HG03354 (cell line): ENCODE measurements at regions not wholly inside any gene's neighbourhood (a gene's known extent, or its start where the extent isn't known, plus 50 kb on each side); places are given as distances from the start of the nearest gene placed in this dataset.
A peak's percentile ranks its signal among the peaks of the same experiment; 100 is the strongest.
"Not testable (repeated sequence)": the region's sequence is repeated elsewhere in the genome, so short reads cannot be mapped to it uniquely, and the experiment has no call there.

Experiments used
- ATAC-seq: cut with Tn5 transposase; IDR thresholded peaks from one replicate; pipeline ENCODE4 v1.9.1; 2021; ENCODE audit warnings: mild to moderate bottlenecking; ENCODE audit not compliant: unreplicated experiment, poor library complexity, severe bottlenecking

DNA sequence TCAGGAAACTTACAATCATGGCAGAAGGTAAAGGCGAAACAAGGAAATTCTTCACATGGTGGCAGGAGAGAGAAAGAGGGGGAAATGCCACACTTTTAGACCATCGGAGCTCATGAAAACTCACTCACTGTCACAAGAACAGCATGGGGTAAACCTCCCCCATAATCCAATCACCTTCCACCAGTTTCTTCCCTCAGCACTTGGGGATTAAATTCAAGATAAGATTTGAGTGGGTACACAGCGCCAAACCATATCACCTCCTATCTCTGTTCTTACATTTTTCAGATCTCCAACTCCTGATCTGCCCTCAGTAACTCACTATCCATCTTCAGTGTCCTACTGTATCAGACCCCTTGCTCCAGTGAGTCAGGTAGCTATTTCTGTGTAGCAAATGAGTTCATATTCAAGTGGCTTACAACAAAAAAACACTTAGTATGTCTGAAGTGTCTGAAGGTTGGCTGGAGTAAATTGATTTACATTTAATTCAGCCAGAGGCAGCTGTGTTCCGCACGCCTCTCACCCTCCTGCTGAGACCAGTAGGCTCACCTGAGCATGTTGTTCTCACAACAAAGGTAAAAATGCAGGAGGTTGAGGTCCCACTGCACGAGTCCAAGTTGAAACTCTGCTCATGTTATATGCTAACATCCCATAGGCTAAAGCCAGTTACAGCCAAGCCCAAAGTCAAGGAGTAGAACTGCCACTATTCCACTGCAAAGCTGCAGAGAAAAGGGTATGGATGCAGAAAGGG lies 180.7 kb upstream of the LMCD1 start:
- no peak for ATAC-seq

DNA sequence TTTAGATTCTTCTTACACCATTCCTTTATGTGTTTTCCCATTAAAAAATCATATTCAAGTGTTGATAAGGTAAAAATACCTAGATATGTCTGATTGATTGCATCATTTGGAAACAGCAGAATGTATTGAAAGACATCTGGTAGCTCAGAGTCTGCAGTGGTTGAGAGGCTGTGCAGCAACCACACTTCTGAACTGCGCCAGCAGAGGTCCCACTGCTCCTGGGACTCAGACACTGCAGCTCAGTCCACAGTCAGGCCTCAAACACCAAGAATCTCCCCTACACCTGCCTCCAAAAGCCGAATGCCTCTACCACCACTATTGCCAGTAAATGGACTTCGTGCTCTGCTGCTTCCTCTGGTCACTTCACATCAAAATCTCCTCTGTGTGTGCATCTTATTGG lies 176.9 kb upstream of the LMCD1 start:
- peak; percentile 69 for ATAC-seq

DNA sequence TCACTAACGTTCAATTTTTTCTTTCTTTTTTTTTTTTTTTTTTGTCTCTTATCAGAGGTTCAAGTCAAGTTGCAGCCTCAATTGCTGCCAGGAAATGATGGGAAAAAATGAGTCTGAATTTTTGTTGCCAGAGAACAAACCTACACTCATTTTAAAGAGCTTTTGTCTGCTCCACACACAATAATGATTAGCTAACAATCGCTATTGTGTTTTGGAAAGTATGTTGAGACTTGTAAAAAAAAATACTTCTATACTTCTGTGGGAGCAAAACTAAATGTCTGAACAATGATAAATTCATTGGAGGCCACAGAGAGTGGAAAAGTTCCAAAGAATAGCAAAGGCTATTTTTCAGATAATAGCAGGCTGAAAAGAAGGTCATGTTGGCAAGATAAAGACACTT lies 176.3 kb upstream of the LMCD1 start:
- no peak for ATAC-seq

DNA sequence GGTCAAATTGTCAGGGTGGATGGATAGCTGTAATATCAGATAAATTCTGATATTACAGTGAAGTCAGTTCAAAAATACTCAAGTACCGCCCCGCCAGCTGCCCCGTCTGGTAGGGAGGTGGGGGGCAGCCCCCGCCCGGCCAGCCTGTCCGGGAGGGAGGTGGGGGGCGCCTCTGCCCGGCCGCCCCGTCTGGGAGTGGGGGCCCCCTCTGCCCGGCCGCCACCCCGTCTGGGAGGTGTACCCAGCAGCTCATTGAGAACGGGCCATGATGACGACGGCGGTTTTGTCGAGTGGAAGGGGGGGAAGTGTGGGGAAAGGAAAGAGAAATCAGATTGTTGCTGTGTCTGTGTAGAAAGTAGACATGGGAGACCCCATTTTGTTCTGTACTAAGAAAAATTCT lies 175.8 kb upstream of the LMCD1 start:
- ATAC-seq, result not testable (repeated sequence)

DNA sequence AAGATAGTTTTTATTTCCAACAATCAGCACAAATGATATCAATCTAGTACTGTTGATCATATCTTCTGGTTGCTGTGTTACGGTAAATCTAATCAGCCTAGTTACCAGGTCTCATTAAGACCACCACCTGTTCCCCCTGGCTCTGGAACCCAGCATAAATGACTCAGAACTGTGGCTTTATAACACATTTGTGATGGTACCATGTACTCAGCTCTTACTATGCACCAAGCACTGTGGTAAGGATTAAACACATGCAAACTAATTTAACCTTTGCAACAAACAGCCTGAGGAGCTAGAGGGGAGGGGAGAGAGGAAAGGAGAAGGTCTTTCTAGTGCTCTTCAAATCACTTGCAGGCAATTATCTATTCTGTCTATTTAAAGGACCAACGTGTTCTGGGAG lies 173.9 kb upstream of the LMCD1 start:
- no peak for ATAC-seq

DNA sequence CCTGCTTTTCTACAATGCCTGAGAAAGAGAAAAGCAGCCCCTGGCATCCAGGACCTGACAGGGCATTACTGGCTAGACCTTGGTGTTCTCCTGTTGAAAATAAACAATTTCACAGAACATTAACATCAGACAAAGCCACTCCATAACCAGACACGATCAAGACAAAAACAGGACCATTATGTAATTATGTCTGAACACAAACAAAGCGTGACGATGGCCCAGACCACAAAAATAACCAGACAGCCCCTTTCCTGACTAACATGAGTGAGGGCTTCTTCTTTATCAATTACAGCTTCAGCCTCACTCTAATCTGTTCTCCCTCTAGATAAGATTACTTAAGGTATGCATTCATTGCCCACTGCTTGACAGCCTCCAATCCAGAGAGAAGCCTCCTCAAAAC lies 172.7 kb upstream of the LMCD1 start:
- no peak for ATAC-seq

DNA sequence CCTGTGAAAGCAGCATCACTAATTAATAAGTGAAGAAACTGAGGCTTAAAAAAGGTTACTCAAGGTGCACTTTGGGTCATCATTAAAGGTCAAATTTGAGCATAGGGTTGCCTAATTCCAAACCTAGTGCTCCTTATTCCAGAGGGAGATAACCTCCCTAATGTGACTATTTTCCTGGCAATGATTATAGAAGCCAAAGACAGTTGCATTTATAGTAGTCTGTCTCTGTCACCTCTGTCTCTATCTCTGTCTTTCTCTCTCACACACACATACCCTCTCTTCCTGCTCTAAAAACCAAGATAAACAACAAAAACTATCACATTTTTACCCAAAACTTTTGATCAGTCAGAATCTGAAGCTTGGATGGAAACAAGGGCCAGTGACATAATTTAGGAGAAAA lies 172.0 kb upstream of the LMCD1 start:
- ATAC-seq, result no peak

DNA sequence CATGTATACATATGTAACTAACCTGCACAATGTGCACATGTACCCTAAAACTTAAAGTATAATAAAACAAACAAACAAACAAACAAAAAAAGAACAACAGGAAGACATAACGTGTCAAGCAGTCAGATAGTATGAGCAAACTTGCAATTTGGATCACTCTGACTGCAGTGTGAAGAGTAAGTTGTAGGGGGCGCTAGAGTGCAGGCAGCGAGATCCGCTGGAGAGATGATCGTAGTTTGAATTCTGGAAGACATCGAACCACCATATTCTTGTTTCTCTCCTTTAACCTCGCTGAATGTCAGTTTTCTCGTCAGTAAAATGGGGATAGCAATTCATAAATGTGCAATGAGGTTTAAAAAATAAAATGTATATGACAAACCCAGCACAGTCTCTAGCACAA lies 165.2 kb upstream of the LMCD1 start:
- no peak for ATAC-seq

DNA sequence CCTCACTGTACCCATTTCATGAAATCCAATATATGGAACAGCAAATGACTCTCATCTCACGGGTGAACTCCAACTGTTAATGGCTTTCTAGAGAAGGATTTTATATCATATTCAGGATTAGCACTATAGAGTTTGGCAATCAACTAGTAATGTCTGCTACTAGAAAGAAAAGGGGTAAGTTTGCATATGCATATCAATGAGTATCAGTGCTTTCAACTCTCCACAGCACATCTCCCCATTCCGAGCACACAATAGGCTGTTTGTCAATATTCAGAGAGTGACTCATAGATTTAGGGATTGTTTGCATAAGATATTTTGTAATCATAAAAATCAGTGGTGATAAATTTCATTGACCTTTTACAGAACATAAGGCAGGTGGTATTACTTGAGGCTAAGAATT lies 163.2 kb upstream of the LMCD1 start:
- no peak for ATAC-seq

DNA sequence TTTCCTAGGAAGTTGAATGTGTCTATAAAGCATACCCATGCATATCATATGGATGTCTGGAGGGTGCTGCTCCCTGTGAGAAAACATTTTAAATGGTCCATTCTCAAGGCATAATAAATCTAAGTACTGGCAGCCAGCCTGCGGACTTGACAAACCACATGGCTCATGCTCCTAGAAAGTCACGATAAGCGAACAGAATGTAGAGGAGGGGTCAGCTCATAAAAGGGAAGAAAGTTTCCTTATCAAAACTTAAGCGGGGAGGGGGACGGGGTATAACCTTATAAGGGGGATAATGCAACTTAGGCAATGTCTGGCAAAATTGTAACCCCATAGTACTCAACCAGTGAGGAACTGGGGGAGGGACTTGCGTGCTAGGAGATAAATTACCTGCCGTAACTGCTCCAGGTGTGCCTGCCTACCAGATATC lies 159.8 kb upstream of the LMCD1 start:
- no peak for ATAC-seq

DNA sequence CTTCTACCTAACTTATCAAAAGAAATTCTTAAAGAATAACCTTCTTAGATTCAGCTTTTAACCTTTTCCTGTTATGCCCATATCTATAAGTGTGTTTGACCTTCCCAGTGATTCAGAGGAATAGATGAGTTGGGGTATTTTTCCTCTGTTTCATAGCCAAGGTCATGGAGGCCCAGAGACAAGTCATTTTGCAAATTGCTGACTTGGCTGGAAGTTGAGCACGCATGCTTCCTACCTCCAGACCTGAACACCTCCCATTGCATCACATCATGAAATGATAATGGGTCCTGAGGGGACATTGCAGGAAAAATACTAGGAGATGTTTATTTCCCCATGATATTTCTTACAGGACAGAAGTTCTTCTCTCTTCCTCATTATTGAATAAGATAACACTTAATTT lies 158.6 kb upstream of the LMCD1 start:
- no peak for ATAC-seq

DNA sequence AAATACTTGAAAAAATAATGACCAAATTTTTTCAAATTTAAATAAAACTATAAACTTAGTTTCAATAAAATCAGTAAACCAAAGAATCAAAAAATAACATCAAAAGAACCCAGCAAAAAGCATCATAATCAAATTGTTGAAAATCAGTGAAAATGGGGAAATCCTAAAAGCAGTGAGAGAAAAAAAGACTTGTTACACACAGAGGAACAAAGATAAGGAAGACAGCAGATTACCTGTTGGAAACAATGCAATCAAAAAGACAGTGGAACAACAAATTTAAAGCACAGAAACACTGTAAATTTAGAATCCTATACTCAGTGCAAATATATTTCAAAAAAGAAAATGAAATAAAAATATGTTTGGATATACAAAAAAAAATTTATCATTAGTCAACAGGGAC lies 156.2 kb upstream of the LMCD1 start:
- no peak for ATAC-seq

DNA sequence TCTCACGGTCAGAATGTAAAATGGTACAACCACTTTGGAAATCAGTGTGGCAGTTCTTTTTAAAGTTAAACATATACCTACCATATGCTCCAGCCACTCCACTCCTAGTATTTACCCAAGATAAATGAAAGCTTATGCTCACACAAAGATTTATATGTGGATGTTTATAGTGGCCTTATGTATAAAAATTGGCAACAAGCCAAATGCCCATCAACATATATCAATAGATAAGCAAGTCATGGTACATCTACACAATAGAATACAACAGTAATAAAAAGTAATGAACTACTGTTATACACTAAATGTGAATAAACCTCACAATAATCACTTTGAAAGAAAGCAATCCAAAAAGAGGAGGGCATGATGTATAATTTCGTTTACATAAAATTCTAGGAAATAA lies 153.5 kb upstream of the LMCD1 start:
- ATAC-seq, result no peak

DNA sequence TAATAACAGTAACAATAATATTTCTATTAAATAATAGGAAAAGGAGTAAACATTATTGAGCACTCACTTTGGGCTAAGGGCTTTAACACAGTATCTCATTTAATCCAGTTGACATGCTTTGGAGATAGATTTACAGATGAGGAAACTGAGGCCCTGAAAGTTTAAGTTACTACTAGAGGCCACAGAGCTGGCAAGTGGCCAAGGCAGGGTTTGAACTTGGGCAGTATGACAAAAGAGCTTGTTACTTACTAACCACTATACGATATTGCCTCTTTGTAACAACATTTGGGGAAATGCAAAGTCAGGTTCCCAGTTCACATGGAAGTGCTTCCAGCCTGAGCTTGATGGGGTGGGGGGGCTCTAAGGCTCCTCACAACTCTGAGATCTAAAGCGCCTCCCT lies 149.1 kb upstream of the LMCD1 start:
- ATAC-seq, result no peak

DNA sequence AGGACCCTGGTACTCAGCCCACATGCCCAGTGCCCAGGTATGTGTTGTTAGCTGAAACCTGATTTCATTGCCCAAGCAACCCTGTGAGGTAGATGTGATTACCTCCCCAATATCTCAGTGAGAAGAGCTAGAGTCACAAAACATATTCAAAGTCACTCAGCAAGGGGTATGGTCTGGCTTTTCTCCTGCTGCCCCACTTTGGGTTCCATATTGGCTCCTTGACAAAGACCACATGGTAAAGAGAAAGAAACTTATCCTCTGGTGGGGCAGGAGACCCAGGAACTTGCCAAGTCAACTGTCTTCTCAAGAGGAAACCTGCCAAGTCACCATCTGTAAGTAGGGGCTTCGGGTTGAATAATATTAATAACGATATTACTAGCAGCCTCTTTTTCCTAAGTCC lies 148.3 kb upstream of the LMCD1 start:
- no peak for ATAC-seq

DNA sequence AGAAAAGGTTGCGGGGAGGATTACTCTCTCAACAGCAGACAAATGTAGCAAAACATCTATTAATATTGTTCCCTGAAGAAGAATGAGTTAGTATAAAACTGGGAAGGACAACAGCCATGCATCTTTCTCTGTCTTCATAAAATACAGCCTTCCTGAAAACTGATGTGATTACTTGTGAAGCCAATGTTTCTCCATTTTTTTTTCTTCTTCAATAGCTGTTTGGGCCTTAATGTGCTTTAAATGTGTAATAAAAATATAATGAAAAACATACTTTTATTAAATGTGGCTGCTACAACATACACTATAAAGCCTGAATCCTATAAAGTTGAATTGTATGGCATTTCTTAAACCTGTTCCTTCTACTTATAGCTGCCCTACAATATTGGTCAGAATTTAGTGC lies 146.3 kb upstream of the LMCD1 start:
- no peak for ATAC-seq

DNA sequence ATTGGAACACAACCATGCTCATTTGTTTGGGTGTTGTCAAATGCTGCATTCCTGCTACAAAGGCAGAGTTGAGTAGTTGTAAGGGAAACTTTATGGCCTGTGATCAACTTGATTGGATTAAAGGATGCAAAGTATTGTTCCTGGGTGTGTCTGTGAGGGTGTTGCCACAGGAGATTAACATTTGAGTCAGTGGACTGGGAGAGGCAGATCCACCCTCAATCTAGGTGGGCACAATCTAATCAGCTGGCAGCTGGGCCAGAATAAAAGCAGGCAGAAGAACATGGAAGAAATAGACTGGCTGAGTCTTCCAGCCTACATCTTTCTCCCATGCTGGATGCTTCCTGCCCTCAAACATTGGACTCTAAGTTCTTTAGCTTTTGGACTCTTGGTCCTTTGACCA lies 145.6 kb upstream of the LMCD1 start:
- not testable (repeated sequence) for ATAC-seq

DNA sequence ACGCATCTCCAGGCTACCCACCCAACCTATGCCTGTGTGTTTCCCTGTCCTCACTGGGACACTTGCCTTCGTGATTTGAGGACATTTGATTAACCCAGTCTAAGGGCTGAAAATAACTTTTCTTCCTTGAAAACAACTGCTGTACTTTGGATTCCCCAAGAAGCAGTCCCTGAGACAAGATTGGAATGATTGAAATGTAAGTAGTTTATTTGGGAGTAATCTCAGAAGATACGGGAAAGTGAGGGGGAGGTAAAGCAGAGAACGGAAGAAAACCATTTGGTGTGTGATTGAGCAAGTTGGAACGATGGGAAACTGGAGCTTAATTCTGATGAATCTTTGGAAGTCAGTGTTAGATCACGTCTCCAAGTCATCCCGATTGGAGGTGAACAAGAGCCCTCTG lies 143.8 kb upstream of the LMCD1 start:
- ATAC-seq, result no peak

DNA sequence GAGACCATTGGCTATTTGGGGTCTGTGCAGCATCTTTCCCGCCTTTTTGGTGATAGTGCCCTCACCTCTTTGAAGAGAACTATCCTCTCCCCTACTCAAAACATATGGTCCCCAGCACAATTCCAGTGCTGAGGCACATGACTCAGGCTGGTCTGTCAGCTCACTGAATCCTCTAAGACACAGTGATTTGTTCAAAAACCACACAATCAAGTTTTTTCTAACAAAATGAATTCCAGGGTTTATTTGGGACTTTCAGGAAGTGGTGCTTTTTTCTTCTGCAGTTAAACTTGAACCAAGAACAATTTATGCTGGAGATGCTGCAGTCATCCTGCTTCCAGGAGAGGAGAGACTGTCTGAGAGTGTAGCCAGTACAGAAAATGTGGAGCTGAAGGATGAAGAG lies 142.5 kb upstream of the LMCD1 start:
- no peak for ATAC-seq

DNA sequence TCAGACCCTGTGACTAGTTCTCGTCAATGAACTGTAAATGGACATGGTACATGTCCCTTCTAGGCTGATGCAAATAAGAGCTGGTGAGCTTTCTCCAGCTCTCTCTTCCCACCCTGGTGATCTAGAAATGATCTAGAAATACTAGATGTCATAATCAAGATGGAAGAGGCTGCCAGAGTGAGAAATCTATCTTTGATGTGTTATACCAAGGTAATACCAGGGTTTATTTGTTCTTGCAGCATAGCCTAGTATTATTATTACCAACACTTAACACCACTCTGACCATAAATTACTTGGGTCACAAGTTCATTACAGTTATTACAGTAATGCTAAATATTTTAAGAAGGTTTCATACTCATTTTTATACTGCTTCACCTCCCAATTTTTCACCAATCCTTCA lies 138.4 kb upstream of the LMCD1 start:
- ATAC-seq, result no peak

DNA sequence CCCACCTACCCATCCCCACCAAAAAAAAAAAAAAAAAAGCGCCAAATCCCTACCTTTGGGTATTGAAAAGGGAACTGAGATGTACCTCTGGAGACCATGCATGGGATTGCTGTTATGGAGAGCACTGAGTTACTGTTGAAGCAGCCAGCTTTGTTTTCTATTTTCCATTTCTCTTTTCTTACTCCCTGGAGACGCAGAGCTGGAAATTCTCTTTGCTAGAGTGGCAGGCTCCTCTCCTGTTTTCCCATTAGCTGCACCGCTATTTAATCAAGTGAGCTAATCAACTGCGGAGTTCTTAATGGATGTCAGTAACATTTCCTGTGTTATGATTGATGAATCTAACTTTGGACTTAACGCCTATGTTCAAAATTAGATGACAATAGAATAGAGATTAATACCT lies 136.1 kb upstream of the LMCD1 start:
- ATAC-seq, result no peak

DNA sequence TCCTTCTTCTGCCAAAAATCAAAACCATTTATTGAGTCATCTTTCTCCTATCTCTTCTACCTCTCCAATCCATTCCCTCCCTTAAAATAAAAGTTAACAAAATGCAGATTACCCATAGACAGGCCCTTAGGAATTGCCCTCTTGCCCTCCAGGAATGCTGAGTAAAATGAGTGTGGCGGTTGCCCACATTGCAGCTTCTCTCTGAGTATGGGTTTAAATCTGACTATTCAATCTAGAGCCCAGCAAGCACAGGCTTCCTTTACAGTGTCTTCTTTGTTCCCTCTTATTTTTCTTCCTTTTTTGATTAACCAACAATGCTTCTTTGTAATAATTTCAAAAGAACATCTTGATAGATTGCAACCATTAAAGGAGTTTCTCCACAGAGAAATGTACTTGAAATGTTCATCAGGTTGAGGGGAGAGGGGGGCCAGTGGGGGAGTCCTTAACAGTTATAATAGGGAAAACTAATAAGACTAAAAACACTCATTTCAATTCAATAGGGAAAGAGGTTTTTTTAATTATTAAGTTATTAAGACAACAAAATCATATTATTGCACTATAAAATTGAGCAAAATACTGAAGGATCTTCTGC lies 135.3 kb upstream of the LMCD1 start:
- no peak for ATAC-seq
